ENCODE measurements at regions not wholly inside any gene's neighbourhood (a gene's known extent, or its start where the extent isn't known, plus 50 kb on each side); places are given as distances from the start of the nearest gene placed in this dataset.
A peak's percentile ranks its signal among the peaks of the same experiment; 100 is the strongest.

DNA sequence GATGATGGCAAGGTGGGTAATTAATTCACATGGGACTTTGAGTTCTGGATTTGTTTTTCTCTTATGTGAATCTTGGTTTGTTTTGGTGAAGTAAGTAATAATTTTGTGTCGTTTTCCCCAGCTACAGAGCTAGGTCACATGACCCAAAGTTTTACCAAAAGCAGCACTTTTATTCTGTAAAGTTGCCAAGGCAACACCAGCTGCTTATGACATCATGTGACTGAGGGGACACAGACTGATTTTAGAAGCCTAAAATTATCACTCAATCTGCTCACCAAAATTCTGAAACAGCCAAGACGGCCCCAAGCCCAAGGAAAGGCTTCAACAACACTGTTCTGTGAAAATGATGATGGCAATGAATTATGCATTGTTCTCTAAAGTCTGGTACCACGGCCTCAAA lies 63.9 kb downstream of the MEX3B start (continued):
- TF ChIP-seq MYNN (IDR thresholded peaks at IDR 0.05) (peak; percentile 97), MYNN (CRISPR knock-in tag; IDR thresholded peaks at IDR 0.05) (peak; percentile 80; the same call in 1 of the 2 replicates), CBX3 (IDR thresholded peaks at IDR 0.05; ENCODE audit: borderline replicate concordance in 1 of 2, low read length in 2 of 2) (no peak)
- TF ChIP-seq, protein P1, sequence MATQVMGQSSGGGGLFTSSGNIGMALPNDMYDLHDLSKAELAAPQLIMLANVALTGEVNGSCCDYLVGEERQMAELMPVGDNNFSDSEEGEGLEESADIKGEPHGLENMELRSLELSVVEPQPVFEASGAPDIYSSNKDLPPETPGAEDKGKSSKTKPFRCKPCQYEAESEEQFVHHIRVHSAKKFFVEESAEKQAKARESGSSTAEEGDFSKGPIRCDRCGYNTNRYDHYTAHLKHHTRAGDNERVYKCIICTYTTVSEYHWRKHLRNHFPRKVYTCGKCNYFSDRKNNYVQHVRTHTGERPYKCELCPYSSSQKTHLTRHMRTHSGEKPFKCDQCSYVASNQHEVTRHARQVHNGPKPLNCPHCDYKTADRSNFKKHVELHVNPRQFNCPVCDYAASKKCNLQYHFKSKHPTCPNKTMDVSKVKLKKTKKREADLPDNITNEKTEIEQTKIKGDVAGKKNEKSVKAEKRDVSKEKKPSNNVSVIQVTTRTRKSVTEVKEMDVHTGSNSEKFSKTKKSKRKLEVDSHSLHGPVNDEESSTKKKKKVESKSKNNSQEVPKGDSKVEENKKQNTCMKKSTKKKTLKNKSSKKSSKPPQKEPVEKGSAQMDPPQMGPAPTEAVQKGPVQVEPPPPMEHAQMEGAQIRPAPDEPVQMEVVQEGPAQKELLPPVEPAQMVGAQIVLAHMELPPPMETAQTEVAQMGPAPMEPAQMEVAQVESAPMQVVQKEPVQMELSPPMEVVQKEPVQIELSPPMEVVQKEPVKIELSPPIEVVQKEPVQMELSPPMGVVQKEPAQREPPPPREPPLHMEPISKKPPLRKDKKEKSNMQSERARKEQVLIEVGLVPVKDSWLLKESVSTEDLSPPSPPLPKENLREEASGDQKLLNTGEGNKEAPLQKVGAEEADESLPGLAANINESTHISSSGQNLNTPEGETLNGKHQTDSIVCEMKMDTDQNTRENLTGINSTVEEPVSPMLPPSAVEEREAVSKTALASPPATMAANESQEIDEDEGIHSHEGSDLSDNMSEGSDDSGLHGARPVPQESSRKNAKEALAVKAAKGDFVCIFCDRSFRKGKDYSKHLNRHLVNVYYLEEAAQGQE (IDR thresholded peaks at IDR 0.05; ENCODE audit: borderline replicate concordance), result peak; percentile 25; the same call in 1 of the 2 replicates
- TF ChIP-seq, protein P1 (CRISPR knock-in tag; IDR thresholded peaks at IDR 0.05; ENCODE audit: low read depth), result no peak
- TF ChIP-seq, protein P2, sequence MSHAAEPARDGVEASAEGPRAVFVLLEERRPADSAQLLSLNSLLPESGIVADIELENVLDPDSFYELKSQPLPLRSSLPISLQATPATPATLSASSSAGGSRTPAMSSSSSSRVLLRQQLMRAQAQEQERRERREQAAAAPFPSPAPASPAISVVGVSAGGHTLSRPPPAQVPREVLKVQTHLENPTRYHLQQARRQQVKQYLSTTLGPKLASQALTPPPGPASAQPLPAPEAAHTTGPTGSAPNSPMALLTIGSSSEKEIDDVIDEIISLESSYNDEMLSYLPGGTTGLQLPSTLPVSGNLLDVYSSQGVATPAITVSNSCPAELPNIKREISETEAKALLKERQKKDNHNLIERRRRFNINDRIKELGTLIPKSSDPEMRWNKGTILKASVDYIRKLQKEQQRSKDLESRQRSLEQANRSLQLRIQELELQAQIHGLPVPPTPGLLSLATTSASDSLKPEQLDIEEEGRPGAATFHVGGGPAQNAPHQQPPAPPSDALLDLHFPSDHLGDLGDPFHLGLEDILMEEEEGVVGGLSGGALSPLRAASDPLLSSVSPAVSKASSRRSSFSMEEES (CRISPR knock-in tag; IDR thresholded peaks at IDR 0.05), result peak; percentile 89
